Neural crest cell (in vitro differentiated cells): ENCODE measurements at regions not wholly inside any gene's neighbourhood (a gene's known extent, or its start where the extent isn't known, plus 50 kb on each side); places are given as distances from the start of the nearest gene placed in this dataset.
"Not testable (repeated sequence)": the region's sequence is repeated elsewhere in the genome, so short reads cannot be mapped to it uniquely, and the experiment has no call there.

Experiments used
- DNase-seq: peaks from one replicate; pipeline ENCODE4 v3.0.0; 2021; ENCODE audit warnings: low read depth, mixed read lengths, low spot score
- H3K27ac Mint-ChIP-seq: one replicate; pipeline ENCODE4 v1.8.0; 2021; ENCODE audit warnings: mild to moderate bottlenecking, mixed read lengths; ENCODE audit not compliant: unreplicated experiment
- H3K27me3 Mint-ChIP-seq: 2 replicates; pipeline ENCODE4 v1.8.0; 2021; ENCODE audit warnings: low read depth, mild to moderate bottlenecking, mixed read lengths
- H3K36me3 Mint-ChIP-seq: 2 replicates; pipeline ENCODE4 v1.8.0; 2021; ENCODE audit warnings: low read depth, mild to moderate bottlenecking, mixed read lengths
- H3K4me1 Mint-ChIP-seq: 2 replicates; pipeline ENCODE4 v1.8.0; 2021; ENCODE audit warnings: mixed read lengths
- H3K4me3 Mint-ChIP-seq: one replicate; pipeline ENCODE4 v1.8.0; 2021; ENCODE audit warnings: mild to moderate bottlenecking, mixed read lengths
- H3K9me3 Mint-ChIP-seq: 2 replicates; pipeline ENCODE4 v1.8.0; 2021; ENCODE audit warnings: mixed read lengths
- TF ChIP-seq, protein P1 (sequence below): fragments of 200-600 bp; sonication (generic); conservative IDR thresholded peaks from 2 replicates; pipeline ENCODE4 v1.5.0; 2021; ENCODE audit warnings: antibody characterized with exemption, mild to moderate bottlenecking

- TF ChIP-seq, protein P1, sequence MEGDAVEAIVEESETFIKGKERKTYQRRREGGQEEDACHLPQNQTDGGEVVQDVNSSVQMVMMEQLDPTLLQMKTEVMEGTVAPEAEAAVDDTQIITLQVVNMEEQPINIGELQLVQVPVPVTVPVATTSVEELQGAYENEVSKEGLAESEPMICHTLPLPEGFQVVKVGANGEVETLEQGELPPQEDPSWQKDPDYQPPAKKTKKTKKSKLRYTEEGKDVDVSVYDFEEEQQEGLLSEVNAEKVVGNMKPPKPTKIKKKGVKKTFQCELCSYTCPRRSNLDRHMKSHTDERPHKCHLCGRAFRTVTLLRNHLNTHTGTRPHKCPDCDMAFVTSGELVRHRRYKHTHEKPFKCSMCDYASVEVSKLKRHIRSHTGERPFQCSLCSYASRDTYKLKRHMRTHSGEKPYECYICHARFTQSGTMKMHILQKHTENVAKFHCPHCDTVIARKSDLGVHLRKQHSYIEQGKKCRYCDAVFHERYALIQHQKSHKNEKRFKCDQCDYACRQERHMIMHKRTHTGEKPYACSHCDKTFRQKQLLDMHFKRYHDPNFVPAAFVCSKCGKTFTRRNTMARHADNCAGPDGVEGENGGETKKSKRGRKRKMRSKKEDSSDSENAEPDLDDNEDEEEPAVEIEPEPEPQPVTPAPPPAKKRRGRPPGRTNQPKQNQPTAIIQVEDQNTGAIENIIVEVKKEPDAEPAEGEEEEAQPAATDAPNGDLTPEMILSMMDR: peak; percentile 93
- H3K36me3 Mint-ChIP-seq: no peaks in the 10 kb centered on the region
- H3K27me3 Mint-ChIP-seq: peaks cover 6% of the 10 kb centered on the region
- no peaks in the 10 kb centered on the region for H3K9me3 Mint-ChIP-seq
- DNase-seq: peak; percentile 83
- H3K27ac Mint-ChIP-seq: no peak overlapping the region
- H3K4me3 Mint-ChIP-seq: no peak overlapping the region
- H3K4me1 Mint-ChIP-seq: peaks cover 37% of the 10 kb centered on the region
Measured at GRCh38 chr16:87203060-87203656, 114.0 kb downstream of the C16orf95 start.

DNA sequence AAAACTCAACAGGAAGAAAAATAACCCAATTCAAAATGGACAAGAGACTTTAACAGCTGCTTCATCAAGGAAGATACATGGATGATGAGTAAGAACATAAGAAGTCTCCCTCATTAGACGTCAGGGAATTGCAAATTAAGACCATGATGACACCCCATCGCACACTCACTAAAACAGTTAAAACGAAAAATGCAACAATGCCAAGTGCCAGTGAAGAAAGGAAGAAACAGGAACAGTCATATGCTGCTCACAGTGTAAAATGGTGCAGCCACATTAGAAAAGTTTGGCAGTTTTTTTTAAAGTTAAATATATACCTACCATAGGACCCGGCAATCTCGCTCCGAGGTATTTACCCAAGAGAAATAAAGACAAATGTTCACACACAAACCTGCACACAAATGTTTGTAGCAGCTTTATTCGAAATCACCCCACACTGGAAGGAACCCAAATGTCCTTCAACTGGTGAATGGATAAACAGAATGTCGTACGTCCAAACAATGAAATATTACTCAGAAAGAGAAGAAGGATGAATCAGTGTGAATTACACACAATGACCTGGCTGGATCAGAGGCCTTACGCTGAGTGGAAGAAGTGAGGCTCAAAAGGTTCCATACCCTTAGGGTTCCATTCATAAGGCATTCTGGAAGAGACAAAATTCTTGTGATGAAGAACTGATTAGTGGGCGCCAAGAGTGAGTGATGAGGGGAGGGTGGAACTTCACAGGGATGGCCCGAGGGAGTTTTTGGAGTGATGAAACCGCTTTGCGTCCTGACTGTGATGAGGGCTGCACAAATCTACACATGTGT, 110.3 kb downstream of the C16orf95 start:
- H3K36me3 Mint-ChIP-seq: no peaks in the 10 kb centered on the region
- peaks cover 6% of the 10 kb centered on the region for H3K27me3 Mint-ChIP-seq
- DNase-seq: no peak
- TF ChIP-seq, protein P1: no peak
- no peaks in the 10 kb centered on the region for H3K9me3 Mint-ChIP-seq
- H3K27ac Mint-ChIP-seq: no peak overlapping the region
- peaks cover 25% of the 10 kb centered on the region for H3K4me1 Mint-ChIP-seq
- no peak overlapping the region for H3K4me3 Mint-ChIP-seq

GRCh38 chr16:87207509-87207908, 109.7 kb downstream of the C16orf95 start:
- Mint-ChIP-seq H3K36me3 (no peaks in the 10 kb centered on the region), H3K4me3 (no peak overlapping the region), H3K4me1 (peaks cover 25% of the 10 kb centered on the region), H3K9me3 (no peaks in the 10 kb centered on the region), H3K27ac (no peak overlapping the region), H3K27me3 (peaks cover 3% of the 10 kb centered on the region)
- TF ChIP-seq, protein P1: no peak
- no peak for DNase-seq

- Mint-ChIP-seq H3K36me3 (no peaks in the 10 kb centered on the region), H3K27ac (no peak overlapping the region), H3K4me3 (no peak overlapping the region), H3K9me3 (no peaks in the 10 kb centered on the region), H3K4me1 (peaks cover 24% of the 10 kb centered on the region), H3K27me3 (peaks cover 3% of the 10 kb centered on the region)
- no peak for DNase-seq
- TF ChIP-seq, protein P1: no peak
Measured at GRCh38 chr16:87207965-87208364, 109.2 kb downstream of the C16orf95 start.

- not testable (repeated sequence) for H3K4me3 Mint-ChIP-seq, H3K27me3 Mint-ChIP-seq
- peaks cover 19% of the 10 kb centered on the region for H3K4me1 Mint-ChIP-seq
Measured at GRCh38 chr16:87208968-87209367, 108.2 kb downstream of the C16orf95 start.

More at GRCh38 chr16:87208968-87209367, 108.2 kb downstream of the C16orf95 start:
- H3K9me3 Mint-ChIP-seq, DNase-seq, H3K27ac Mint-ChIP-seq, H3K36me3 Mint-ChIP-seq: not testable (repeated sequence)
